GM10266 (cell line): ENCODE measurements at regions not wholly inside any gene's neighbourhood (a gene's known extent, or its start where the extent isn't known, plus 50 kb on each side); places are given as distances from the start of the nearest gene placed in this dataset.
"Not testable (repeated sequence)": the region's sequence is repeated elsewhere in the genome, so short reads cannot be mapped to it uniquely, and the experiment has no call there.

Source experiments
- DNase-seq: peaks from one replicate; pipeline ENCODE4 v3.0.0; 2012; ENCODE audit errors: extremely low spot score
- TF ChIP-seq, protein P1 (sequence below): IDR thresholded peaks from 2 replicates; pipeline ENCODE4 v1.5.1; 2012; ENCODE audit warnings: mild to moderate bottlenecking, low read depth; ENCODE audit not compliant: control insufficient read depth, insufficient read depth; ENCODE audit errors: missing control alignments

DNA sequence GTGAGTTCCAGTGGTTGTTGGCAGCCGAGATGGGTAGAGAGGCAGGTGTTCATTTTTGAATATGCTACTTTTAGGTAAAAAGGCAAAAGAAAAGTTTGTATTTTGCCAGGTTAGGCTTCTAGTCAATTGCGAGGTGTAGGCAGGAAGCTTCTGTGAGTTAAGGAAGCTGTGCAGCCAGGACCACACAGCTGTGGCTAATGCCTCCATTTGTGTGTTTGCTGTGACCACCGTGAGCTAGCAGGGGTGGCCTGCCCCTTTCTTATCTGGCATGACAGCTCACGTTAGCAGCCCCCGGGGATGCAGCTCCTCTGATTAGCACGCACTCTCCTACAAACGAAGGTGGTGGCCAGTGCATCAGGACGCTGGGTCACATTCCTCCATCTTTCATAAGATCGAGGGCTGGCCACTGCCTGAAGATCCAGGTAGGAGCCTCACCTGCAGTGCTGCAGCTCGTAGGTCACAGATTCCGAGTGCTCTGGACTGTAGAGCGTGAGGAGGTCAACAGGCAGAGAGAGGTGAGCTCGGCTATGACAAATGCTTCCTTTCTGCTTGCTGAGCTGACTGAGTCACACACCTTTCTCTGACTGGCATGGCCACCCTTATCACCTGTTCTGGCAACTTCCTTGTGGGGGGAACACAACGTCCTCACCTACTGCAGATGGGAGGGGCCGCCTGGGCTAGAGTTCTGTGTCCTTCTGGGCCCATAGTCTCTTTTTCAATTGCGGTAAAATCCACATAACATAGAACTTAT lies 244.4 kb downstream of the HS3ST3B1 start:
- TF ChIP-seq, protein P1, sequence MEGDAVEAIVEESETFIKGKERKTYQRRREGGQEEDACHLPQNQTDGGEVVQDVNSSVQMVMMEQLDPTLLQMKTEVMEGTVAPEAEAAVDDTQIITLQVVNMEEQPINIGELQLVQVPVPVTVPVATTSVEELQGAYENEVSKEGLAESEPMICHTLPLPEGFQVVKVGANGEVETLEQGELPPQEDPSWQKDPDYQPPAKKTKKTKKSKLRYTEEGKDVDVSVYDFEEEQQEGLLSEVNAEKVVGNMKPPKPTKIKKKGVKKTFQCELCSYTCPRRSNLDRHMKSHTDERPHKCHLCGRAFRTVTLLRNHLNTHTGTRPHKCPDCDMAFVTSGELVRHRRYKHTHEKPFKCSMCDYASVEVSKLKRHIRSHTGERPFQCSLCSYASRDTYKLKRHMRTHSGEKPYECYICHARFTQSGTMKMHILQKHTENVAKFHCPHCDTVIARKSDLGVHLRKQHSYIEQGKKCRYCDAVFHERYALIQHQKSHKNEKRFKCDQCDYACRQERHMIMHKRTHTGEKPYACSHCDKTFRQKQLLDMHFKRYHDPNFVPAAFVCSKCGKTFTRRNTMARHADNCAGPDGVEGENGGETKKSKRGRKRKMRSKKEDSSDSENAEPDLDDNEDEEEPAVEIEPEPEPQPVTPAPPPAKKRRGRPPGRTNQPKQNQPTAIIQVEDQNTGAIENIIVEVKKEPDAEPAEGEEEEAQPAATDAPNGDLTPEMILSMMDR = no peak
- no peak for DNase-seq

DNA sequence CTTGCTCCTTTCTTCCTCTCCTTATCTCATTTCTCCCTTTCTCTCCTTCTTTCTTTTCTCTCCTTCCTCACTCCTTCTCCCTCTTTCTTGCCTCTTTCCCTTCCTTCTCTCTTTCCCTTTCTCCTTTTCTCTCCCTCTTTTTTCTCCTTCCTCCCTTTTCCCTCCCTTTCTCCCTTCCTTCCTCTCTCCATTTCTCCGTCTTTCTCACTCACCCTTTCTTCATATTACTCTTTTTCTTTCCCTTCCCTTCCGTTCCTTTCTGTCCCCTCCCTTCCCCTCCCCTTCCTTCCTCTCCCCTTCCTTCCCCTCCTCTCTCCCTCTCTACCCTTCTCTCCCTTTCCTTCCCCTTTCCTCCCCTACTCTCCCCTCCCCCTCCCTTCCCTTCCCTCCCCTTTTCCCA lies 240.8 kb downstream of the HS3ST3B1 start:
- TF ChIP-seq, protein P1 = no peak
- no peak for DNase-seq

- TF ChIP-seq, protein P1 = no peak
- DNase-seq = no peak
Observed at GRCh38 chr17:14539801-14540200, 238.9 kb downstream of the HS3ST3B1 start.

DNA sequence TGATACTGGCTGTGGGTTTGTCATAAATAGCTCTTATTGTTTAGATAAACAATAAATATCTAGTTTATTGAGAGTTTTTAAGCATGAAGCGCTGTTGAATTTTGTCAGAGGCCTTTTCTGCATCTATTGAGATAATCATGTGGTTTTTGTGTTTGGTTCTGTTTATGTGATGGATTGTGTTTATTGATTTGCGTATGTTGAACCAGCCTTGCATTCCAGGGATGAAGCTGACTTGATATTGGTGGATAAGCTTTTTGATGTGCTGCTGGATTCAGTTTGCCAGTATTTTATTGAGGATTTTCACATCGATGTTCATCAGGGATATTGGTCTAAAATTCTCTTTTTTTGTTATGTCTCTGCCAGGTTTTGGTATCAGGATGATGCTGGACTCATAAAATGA lies 231.4 kb downstream of the HS3ST3B1 start:
- DNase-seq = not testable (repeated sequence)

- DNase-seq = no peak
- TF ChIP-seq, protein P1 = no peak
Observed at GRCh38 chr17:14525551-14526455, 224.9 kb downstream of the HS3ST3B1 start.

DNA sequence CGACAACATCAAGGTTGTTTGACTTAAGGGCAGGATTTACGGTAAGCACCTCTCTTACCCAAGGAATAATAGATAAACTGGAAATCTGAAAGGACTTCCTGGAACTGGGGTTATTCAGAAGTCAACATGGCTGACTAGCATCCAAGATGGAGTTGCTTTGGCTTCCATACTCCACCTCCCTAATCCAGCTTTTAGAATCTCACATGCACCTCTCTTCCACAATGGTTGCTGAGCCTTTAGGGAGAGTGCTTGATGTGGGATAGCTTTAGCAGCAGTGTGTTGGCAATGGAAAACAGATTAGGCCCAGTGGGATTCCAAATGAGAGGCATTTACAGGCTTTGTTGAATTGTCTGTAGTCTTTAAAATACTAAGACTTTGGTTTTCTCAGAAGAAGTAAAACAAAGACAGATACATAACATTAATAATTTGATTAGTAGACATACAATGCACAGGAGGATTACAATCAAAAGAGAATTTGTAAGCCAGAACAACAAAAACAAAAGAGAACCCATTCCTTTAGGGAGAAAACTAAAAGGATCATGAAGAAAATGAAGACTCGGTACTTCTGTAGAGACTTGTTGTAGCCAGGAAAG lies 222.0 kb downstream of the HS3ST3B1 start:
- DNase-seq = no peak
- TF ChIP-seq, protein P1 = no peak

DNA sequence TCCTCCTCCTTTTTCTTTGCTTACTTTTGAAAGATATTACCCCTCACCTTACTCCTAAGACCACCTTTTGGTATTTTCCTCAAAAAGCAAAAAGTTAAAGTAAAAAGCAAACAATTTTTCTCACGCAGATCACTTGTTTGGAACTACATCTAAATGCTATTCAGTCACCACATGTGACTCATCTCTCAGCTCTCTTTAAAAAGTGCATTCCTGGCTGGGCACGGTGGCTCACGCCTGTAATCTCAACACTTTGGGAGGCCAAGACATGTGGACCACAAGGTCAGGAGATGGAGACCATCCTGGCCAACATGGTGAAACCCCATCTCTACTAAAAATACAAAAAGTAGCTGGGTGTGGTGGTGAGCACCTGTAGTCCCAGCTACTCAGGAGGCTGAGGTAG lies 218.0 kb downstream of the HS3ST3B1 start:
- DNase-seq = not testable (repeated sequence)

DNA sequence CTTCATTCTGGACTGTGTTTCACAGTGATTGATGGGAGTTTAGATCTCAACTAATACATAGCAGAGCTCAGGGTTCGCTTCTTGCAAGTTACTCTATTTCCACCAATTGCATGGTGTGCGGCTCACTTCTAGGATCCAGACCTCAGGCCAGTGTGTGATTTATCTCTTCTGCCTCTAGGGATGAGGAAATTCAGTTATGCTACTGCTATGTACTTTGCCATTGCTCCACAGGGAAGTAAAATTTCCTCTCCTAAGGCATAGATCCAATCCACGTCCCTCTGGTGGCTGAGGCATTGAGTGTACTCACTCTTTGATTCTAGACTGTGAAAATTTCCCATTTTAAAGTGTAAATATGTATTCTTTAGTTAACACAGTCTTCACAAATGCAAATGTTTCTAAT lies 214.1 kb downstream of the HS3ST3B1 start:
- DNase-seq = no peak
- TF ChIP-seq, protein P1 = no peak
